ENCODE measurements at regions not wholly inside any gene's neighbourhood (a gene's known extent, or its start where the extent isn't known, plus 50 kb on each side); places are given as distances from the start of the nearest gene placed in this dataset.

GRCh38 chr3:72421126-72421525 lies 427.1 kb downstream of the SHQ1 start:
- no peak for DNase-seq
- no peak for TF ChIP-seq CTCF (conservative IDR thresholded peaks at IDR 0.05)
- Histone ChIP-seq H4K20me1 (ENCODE audit: insufficient read depth) (no peaks in the 10 kb centered on the region; the same call in 1 of the 2 replicates), H3K4me3 (no peak overlapping the region), H3K27me3 (ENCODE audit: insufficient read depth, low read depth) (no peaks in the 10 kb centered on the region), H3F3A (ENCODE audit: insufficient read depth, low read depth) (no peaks in the 10 kb centered on the region), H3K9me2 (ENCODE audit: insufficient read depth) (no peaks in the 10 kb centered on the region), H2AFZ (no peak overlapping the region), H3K27ac (no peak overlapping the region), H3K4me2 (no peak overlapping the region), H3K9me3 (ENCODE audit: insufficient read depth, low read depth) (no peaks in the 10 kb centered on the region), H3K79me2 (ENCODE audit: low read depth) (peaks cover 100% of the 10 kb centered on the region), H3K4me1 (replicated peaks; ENCODE audit: insufficient read depth) (peaks cover 4% of the 10 kb centered on the region; the same call in 1 of the 2 replicates), H3K36me3 (ENCODE audit: low read depth) (no peaks in the 10 kb centered on the region; the same call in 1 of the 2 replicates)
- no TSS peak for BruUV-seq (replicated peaks)
- ChIA-PET CTCF (no interaction called here), POLR2A (ENCODE audit: unreplicated experiment) (no interaction called here)
- intact Hi-C loops (cut with micrococcal nuclease; ENCODE audit: unreplicated experiment), result no loop called here

- H3K36me3 ChIP-seq (ENCODE audit: low read depth), result no peaks in the 10 kb centered on the region; the same call in 1 of the 2 replicates
- H3F3A ChIP-seq (ENCODE audit: insufficient read depth, low read depth), result no peaks in the 10 kb centered on the region
- H3K27ac ChIP-seq, result no peak overlapping the region
- H3K4me1 ChIP-seq (replicated peaks; ENCODE audit: insufficient read depth), result peaks cover 4% of the 10 kb centered on the region; the same call in 1 of the 2 replicates
- no peaks in the 10 kb centered on the region; the same call in 1 of the 2 replicates for H4K20me1 ChIP-seq (ENCODE audit: insufficient read depth)
- no peak overlapping the region for H3K4me3 ChIP-seq
- intact Hi-C loops (cut with micrococcal nuclease; ENCODE audit: unreplicated experiment), result no loop called here
- no peaks in the 10 kb centered on the region for H3K9me3 ChIP-seq (ENCODE audit: insufficient read depth, low read depth)
- ChIA-PET POLR2A (ENCODE audit: unreplicated experiment) (no interaction called here), CTCF (no interaction called here)
- no peak overlapping the region for H2AFZ ChIP-seq
- no peaks in the 10 kb centered on the region for H3K27me3 ChIP-seq (ENCODE audit: insufficient read depth, low read depth)
- H3K79me2 ChIP-seq (ENCODE audit: low read depth), result peaks cover 100% of the 10 kb centered on the region
- no peak for DNase-seq
- no TSS peak for BruUV-seq (replicated peaks)
- no peaks in the 10 kb centered on the region for H3K9me2 ChIP-seq (ENCODE audit: insufficient read depth)
- TF ChIP-seq CTCF (conservative IDR thresholded peaks at IDR 0.05) (no peak), EZH2 (IDR thresholded peaks at IDR 0.05; ENCODE audit: low read depth) (no peak)
- no peak overlapping the region for H3K4me2 ChIP-seq
These were observed 429.4 kb downstream of the SHQ1 start for GRCh38 chr3:72418856-72419255.

- POLR2A ChIA-PET (ENCODE audit: unreplicated experiment), result no interaction called here
These were observed 430.0 kb downstream of the SHQ1 start for GRCh38 chr3:72418244-72418643.

More at GRCh38 chr3:72418244-72418643, 430.0 kb downstream of the SHQ1 start:
- intact Hi-C loops (cut with micrococcal nuclease; ENCODE audit: unreplicated experiment), result no loop called here
- no peak overlapping the region for H3K27ac ChIP-seq
- DNase-seq, result no peak
- H3K27me3 ChIP-seq (ENCODE audit: insufficient read depth, low read depth), result no peaks in the 10 kb centered on the region
- H3K79me2 ChIP-seq (ENCODE audit: low read depth), result peaks cover 100% of the 10 kb centered on the region
- no peak overlapping the region for H2AFZ ChIP-seq
- peaks cover 8% of the 10 kb centered on the region; the same call in 1 of the 2 replicates for H3K4me1 ChIP-seq (replicated peaks; ENCODE audit: insufficient read depth)
- BruUV-seq (replicated peaks), result no TSS peak
- no peaks in the 10 kb centered on the region for H3K9me3 ChIP-seq (ENCODE audit: insufficient read depth, low read depth)
- no peaks in the 10 kb centered on the region for H3K9me2 ChIP-seq (ENCODE audit: insufficient read depth)
- CTCF ChIA-PET, result no interaction called here
- no peak overlapping the region for H3K4me2 ChIP-seq
- H3K36me3 ChIP-seq (ENCODE audit: low read depth), result no peaks in the 10 kb centered on the region; the same call in 1 of the 2 replicates
- no peak for TF ChIP-seq EZH2 (IDR thresholded peaks at IDR 0.05; ENCODE audit: low read depth)
- TF ChIP-seq CTCF (conservative IDR thresholded peaks at IDR 0.05), result no peak
- no peak overlapping the region for H3K4me3 ChIP-seq
- H4K20me1 ChIP-seq (ENCODE audit: insufficient read depth), result no peaks in the 10 kb centered on the region; the same call in 1 of the 2 replicates
- H3F3A ChIP-seq (ENCODE audit: insufficient read depth, low read depth), result no peaks in the 10 kb centered on the region
